Peyer's patch (tissue), 4 donors: ENCODE measurements at regions not wholly inside any gene's neighbourhood (a gene's known extent, or its start where the extent isn't known, plus 50 kb on each side); places are given as distances from the start of the nearest gene placed in this dataset.

Experiments
- DNase-seq, 3 donors: peaks; one replicate each; pipeline ENCODE4 v3.0.0-alpha.2; 2017 to 2019
- H3K27ac ChIP-seq, 4 donors: fragments of 200-600 bp; sonication (generic); one replicate each; pipeline ENCODE4 v1.5.1; 2016 to 2019
- H3K27me3 ChIP-seq, 2 donors: fragments of 200-600 bp; sonication (generic); one replicate each; pipeline ENCODE4 v1.5.1; 2019
- H3K36me3 ChIP-seq, 3 donors: fragments of 200-600 bp; sonication (generic); one replicate each; pipeline ENCODE4 v1.5.1; 2016 to 2019
- H3K4me1 ChIP-seq, 4 donors: fragments of 200-600 bp; sonication (generic); one replicate each; pipeline ENCODE4 v1.5.1; 2016 to 2019
- H3K4me3 ChIP-seq, 4 donors: fragments of 200-600 bp; sonication (generic); 1 replicate in 3 of 4; 2 replicates in 1 of 4; pipeline ENCODE4 v1.5.1; 2016 to 2019; ENCODE audit warnings: mild to moderate bottlenecking in 1 of 4
- H3K9me3 ChIP-seq, 4 donors: fragments of 200-600 bp; sonication (generic); one replicate each; pipeline ENCODE4 v1.5.1; 2016 to 2019; ENCODE audit warnings: mild to moderate bottlenecking in 1 of 4
- CTCF ChIP-seq, 6 experiments: fragments of 450-650 bp in 4 of 6; fragments of 200-600 bp in 2 of 6; sonication (generic) in 1 of 6; IDR thresholded peaks; one replicate each; pipeline ENCODE4 v1.5.1; 2017 to 2019; ENCODE audit warnings: antibody characterized with exemption in 6 of 6, mild to moderate bottlenecking in 3 of 6, moderate library complexity in 1 of 6
- POLR2A ChIP-seq, 2 donors: fragments of 450-650 bp; IDR thresholded peaks; one replicate each; pipeline ENCODE4 v1.5.1; 2017; ENCODE audit warnings: antibody characterized with exemption in 2 of 2, mild to moderate bottlenecking in 2 of 2, moderate library complexity in 2 of 2

DNA sequence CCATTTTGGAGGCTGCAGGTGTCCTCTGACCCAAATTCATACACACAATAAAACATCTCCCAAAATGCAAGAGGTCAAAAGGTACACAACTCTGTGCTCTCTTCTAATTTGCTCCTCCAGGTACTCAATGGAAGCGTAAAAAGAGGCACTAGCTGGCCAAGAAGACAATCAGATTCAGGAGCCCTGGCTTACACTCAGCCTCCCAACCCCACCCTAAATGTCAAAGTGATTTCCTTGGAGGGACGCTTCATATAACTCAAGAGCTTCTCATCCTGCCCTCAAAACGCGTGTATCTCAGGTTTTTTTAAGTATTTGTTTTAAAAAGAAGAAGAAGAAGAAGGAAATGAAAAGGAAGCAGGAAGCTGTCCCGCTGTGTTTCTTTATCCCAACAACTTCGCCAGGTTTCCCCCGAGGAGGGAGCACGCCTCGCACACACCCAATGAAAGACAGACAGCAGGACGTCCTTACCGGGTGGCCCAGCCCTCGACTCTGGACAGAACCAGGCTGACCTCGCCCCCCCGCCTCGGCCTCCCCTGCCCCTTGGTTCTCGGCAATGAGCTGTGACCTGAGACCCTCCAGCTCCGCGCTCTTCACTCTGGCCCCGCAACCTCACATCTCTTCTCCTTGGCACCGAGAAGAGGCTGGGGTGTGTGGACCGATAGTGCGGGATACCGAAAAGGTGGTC, 620.7 kb upstream of the ZNF385D start:
- no peaks in the 10 kb centered on the region for H3K4me1 ChIP-seq
- H3K4me3 ChIP-seq, result peak overlapping the region in 2 of 4 donors; percentile 9 to 32
- no peak overlapping the region for H3K27ac ChIP-seq
- H3K36me3 ChIP-seq, result no peaks in the 10 kb centered on the region
- TF ChIP-seq CTCF (IDR thresholded peaks at IDR 0.05), result no peak
- TF ChIP-seq POLR2A (IDR thresholded peaks at IDR 0.05), result no peak
- peak in 1 of 3 donors; percentile 41 for DNase-seq
- no peaks in the 10 kb centered on the region for H3K27me3 ChIP-seq
- no peaks in the 10 kb centered on the region for H3K9me3 ChIP-seq

GRCh38 chr3:22372292-22373062, 621.5 kb upstream of the ZNF385D start:
- no peak for TF ChIP-seq POLR2A (IDR thresholded peaks at IDR 0.05)
- TF ChIP-seq CTCF (IDR thresholded peaks at IDR 0.05), result no peak
- Histone ChIP-seq H3K27me3 (no peaks in the 10 kb centered on the region), H3K9me3 (no peaks in the 10 kb centered on the region), H3K27ac (no peak overlapping the region), H3K4me1 (no peaks in the 10 kb centered on the region), H3K36me3 (no peaks in the 10 kb centered on the region), H3K4me3 (peak overlapping the region in 2 of 4 donors; percentile 9 to 32)
- peak in 1 of 3 donors; percentile 43 for DNase-seq

DNA sequence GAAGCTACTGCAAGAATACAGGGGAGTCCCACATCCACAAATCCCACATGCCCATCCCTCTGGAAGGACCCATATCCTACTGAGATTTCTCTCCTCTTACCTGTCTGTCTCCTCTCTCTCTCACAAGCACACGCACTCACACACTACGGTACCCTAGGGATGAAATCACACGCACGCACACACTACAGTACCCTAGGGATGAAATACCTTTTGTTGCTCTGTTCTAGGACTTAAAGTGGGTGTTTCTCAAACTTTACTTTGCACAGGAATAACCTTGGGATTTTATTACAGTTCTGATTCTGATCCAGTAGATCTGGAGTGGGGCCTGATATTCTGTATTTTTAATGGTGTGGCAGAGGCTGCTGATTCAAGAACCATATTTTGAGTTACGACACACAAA, 622.2 kb upstream of the ZNF385D start:
- Histone ChIP-seq H3K4me3 (no peak overlapping the region), H3K36me3 (no peaks in the 10 kb centered on the region), H3K27ac (no peak overlapping the region), H3K9me3 (no peaks in the 10 kb centered on the region), H3K27me3 (no peaks in the 10 kb centered on the region), H3K4me1 (no peaks in the 10 kb centered on the region)
- no peak for DNase-seq
- TF ChIP-seq CTCF (IDR thresholded peaks at IDR 0.05) (no peak), POLR2A (IDR thresholded peaks at IDR 0.05) (no peak)

DNA sequence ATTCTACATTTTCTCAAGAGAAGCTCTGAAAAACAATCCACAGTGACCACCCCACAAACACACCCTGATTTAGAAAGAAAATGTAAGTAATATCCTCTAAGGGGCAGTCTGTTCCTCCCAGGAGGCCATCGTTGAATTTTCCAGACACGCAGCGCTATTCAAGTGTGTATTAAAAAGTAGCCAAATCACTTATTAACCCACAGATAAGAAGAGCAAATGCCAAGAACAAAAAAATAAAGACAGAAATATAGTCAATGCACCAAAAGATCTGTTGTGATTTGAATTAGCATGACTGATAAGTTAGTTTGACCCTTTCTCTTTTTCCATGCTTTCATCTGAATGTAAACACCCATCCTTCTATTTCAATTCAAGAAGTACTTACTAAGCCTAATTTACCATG, 622.8 kb upstream of the ZNF385D start:
- DNase-seq, result no peak
- TF ChIP-seq POLR2A (IDR thresholded peaks at IDR 0.05) (no peak), CTCF (IDR thresholded peaks at IDR 0.05) (no peak)
- H3K4me3 ChIP-seq, result no peak overlapping the region
- H3K9me3 ChIP-seq, result no peaks in the 10 kb centered on the region
- no peaks in the 10 kb centered on the region for H3K27me3 ChIP-seq
- no peaks in the 10 kb centered on the region for H3K4me1 ChIP-seq
- H3K36me3 ChIP-seq, result no peaks in the 10 kb centered on the region
- no peak overlapping the region for H3K27ac ChIP-seq

GRCh38 chr3:22377421-22377820, 626.4 kb upstream of the ZNF385D start:
- Histone ChIP-seq H3K4me1 (no peaks in the 10 kb centered on the region), H3K27ac (no peak overlapping the region), H3K36me3 (no peaks in the 10 kb centered on the region), H3K4me3 (no peak overlapping the region), H3K9me3 (no peaks in the 10 kb centered on the region), H3K27me3 (no peaks in the 10 kb centered on the region)
- TF ChIP-seq CTCF (IDR thresholded peaks at IDR 0.05) (no peak), POLR2A (IDR thresholded peaks at IDR 0.05) (no peak)
- no peak for DNase-seq
